NB4 (cell line): ENCODE measurements at regions not wholly inside any gene's neighbourhood (a gene's known extent, or its start where the extent isn't known, plus 50 kb on each side); places are given as distances from the start of the nearest gene placed in this dataset.
A peak's percentile ranks its signal among the peaks of the same experiment; 100 is the strongest.

Source experiments
- DNase-seq: peaks from one replicate; pipeline ENCODE4 v3.0.0; 2010; ENCODE audit warnings: low read depth
- H3K4me3 ChIP-seq: one replicate; pipeline ENCODE4 v1.5.1; 2011; ENCODE audit warnings: mild to moderate bottlenecking, low read depth, low read length, moderate library complexity
- MYC ChIP-seq: IDR thresholded peaks from 2 replicates; pipeline ENCODE4 v1.6.1; 2011; ENCODE audit warnings: low read depth, low read length
- POLR2A ChIP-seq: IDR thresholded peaks from 2 replicates; pipeline ENCODE4 v1.6.1; 2011; ENCODE audit warnings: mild to moderate bottlenecking; ENCODE audit not compliant: insufficient read length; ENCODE audit errors: extremely low read depth
- TF ChIP-seq, protein P1 (sequence below): IDR thresholded peaks from one replicate; pipeline ENCODE4 v1.5.1; 2012; ENCODE audit warnings: low read depth, low read length
- TF ChIP-seq, protein P2 (sequence below): IDR thresholded peaks from 2 replicates; pipeline ENCODE4 v1.6.1; 2011; ENCODE audit warnings: low read depth, low read length

DNA sequence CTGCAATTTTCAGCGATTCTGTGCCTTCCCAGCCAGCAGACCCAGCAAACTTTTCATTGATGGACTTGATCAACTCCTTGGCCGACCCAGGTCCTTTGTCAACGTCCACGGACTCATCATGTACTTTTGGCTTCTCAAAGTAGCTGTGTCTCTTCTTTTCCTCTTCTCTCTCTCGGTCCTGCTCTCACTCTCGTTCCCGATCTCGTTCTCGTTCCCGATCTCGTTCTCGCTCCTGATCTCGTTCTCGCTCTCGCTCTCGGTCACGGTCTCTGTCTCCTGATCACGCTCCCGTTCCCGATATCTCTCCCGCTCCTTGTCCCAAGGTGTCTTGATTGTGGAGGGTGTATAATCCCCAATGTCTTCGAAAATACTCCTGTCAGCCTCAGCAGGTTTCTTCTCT lies 219.5 kb upstream of the FANCL start:
- no peak for DNase-seq
- TF ChIP-seq, protein P1, sequence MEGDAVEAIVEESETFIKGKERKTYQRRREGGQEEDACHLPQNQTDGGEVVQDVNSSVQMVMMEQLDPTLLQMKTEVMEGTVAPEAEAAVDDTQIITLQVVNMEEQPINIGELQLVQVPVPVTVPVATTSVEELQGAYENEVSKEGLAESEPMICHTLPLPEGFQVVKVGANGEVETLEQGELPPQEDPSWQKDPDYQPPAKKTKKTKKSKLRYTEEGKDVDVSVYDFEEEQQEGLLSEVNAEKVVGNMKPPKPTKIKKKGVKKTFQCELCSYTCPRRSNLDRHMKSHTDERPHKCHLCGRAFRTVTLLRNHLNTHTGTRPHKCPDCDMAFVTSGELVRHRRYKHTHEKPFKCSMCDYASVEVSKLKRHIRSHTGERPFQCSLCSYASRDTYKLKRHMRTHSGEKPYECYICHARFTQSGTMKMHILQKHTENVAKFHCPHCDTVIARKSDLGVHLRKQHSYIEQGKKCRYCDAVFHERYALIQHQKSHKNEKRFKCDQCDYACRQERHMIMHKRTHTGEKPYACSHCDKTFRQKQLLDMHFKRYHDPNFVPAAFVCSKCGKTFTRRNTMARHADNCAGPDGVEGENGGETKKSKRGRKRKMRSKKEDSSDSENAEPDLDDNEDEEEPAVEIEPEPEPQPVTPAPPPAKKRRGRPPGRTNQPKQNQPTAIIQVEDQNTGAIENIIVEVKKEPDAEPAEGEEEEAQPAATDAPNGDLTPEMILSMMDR = no peak
- TF ChIP-seq, protein P2, sequence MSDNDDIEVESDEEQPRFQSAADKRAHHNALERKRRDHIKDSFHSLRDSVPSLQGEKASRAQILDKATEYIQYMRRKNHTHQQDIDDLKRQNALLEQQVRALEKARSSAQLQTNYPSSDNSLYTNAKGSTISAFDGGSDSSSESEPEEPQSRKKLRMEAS = no peak
- TF ChIP-seq POLR2A = no peak
- TF ChIP-seq MYC = no peak
- H3K4me3 ChIP-seq = no peak overlapping the region

DNA sequence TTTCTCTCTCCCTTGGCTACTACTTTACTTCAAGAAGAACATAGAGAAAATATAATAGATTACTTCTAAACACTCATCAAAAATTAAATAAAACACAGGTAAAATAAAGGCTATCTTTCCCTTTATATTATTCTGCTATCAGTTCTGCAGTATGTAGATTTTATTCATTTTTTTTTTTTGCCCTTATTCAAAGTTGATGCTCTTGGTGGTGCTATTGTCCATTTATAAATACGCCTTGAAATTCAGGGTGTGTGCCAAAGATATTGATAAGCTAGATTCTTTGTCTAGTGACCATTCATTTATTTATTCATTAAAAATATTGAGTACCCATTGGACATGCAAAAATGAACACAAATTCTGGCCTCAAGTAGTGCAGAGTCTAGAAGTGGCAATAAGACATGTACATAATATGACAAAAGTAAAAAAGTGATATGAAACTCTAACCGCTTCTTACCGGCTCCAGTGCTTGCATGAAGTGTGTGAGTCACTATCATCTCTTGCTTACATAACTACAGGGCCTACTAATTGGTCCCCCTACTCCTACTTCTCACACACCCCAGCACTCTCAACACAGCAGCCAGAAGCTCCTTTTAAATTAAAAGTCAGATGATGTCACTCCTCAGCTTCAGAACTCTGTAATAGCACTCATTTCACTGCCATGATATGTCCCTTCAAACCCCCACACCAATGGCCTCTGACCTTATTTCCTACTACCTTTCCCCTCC lies 208.3 kb upstream of the FANCL start:
- DNase-seq = peak; percentile 23
- TF ChIP-seq, protein P1 = no peak
- TF ChIP-seq MYC = no peak
- TF ChIP-seq, protein P2 = no peak
- TF ChIP-seq POLR2A = no peak

DNA sequence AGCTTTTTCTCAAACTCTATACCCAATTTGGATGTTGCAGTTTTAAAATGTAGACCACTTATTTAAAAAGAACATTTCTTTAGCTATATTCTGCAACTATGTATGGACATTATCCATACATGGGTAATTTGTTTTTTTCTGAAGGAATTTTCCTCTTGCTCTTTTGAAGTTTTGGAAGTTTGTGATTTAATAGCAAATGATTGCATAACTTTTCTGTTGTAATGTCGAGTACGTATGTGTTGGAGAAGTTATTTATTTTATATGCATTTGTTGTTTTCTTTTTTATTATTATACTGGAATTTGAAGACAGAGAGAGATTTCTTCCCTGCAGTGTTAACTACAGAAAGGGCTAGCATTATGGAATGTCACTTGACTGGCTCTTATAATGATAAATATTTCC lies 207.7 kb upstream of the FANCL start:
- no peak overlapping the region for H3K4me3 ChIP-seq
- TF ChIP-seq, protein P2 = no peak
- TF ChIP-seq MYC (no peak), POLR2A (no peak)
- TF ChIP-seq, protein P1 = no peak
- DNase-seq = no peak

More for the DNA sequence above, 208.3 kb upstream of the FANCL start:
- H3K4me3 ChIP-seq = no peak overlapping the region

DNA sequence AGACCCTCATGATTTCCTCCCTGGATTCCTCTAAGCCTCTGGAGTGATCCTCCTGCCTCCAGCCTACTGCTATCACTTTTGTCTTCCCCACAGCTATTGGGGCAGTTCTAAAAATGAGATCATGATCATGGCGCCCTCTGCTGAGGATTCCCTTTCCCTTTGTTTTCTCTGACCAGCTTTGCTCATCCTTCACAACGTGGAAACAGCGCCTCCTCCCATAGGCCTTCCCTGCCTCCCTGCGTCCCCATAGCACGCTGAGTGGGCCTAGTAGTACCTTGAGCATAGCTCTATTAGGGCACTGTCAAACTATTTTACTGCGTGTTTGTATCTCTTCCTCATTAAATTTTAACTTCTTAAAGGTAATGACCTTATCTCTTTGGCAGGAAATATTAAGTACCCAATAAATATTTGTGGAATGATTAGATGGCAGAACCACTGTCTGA lies 207.0 kb upstream of the FANCL start:
- DNase-seq = peak; percentile 77
- no peak overlapping the region for H3K4me3 ChIP-seq
- TF ChIP-seq, protein P1 = peak; percentile 80
- TF ChIP-seq MYC = no peak

DNA sequence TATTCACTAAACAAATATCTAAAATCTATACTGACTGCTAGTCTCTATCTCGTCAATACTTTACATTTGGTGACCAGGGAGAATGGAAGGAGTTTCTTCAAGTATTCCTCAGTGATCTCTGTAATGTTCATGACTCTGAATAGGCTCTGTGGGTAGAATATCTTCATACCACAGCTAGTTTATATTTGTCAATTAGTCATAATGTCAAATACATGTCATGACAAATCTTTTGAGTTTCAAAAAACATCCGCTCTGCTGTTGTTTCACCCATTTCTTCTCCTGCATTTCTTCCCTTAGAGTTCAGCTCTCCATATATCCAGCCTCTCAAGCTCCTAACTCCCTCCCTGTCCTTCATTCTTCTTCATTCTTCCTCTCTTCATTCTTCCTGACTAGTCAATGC lies 206.5 kb upstream of the FANCL start:
- TF ChIP-seq MYC (no peak), POLR2A (no peak)
- TF ChIP-seq, protein P1 = no peak
- TF ChIP-seq, protein P2 = no peak
- H3K4me3 ChIP-seq = no peak overlapping the region
- DNase-seq = no peak

DNA sequence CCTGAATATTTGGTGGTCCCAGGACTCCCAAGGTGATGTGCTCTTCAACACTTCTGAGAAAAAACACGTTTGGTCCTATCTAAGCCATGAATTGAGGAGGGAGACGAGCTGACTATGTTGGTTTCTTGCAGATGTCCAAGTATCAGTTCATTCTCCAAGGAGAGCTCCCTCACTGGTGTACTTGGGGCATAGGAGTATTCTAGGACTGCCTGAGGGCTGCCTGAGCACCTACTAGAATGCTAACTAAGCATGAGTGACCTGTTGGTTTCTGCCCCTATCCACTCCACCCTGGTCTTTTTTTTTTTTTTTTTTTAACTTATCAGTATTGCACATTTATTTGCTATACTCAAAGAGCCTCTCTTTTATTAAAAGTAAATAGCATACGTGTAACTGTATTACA lies 200.5 kb upstream of the FANCL start:
- no peak for DNase-seq
- TF ChIP-seq, protein P1 = no peak
- TF ChIP-seq POLR2A = no peak
- TF ChIP-seq, protein P2 = no peak
- no peak for TF ChIP-seq MYC
- H3K4me3 ChIP-seq = no peak overlapping the region
